HCT116 (cell line): ENCODE measurements at regions not wholly inside any gene's neighbourhood (a gene's known extent, or its start where the extent isn't known, plus 50 kb on each side); places are given as distances from the start of the nearest gene placed in this dataset.

ENCODE experiments used
- ATAC-seq: fragments of 200-7000 bp; cut with Tn5 transposase; 2 replicates; pipeline ENCODE4 v1.9.1; 2020; ENCODE audit warnings: mild to moderate bottlenecking, moderate library complexity
- BruUV-seq: library from RNA; stranded (reverse); fragments of 400-500 nt; replicated peaks from 2 replicates; lab custom pipeline; 2021; lab: Mats Ljungman, UMichigan
- CTCF ChIA-PET: fragments of 300-600 bp; sonication (Branson Sonifier 250); formaldehyde crosslinking; loops from one replicate; lab custom pipeline; 2021; ENCODE audit warnings: antibody characterized with exemption; lab: Charles Lee
- POLR2A ChIA-PET: fragments of 300-600, 350-600 bp; sonication (Branson Sonifier 250); formaldehyde crosslinking; loops from one replicate; lab custom pipeline; 2021; ENCODE audit warnings: antibody characterized with exemption; lab: Charles Lee
- RAD21 ChIA-PET, 2 experiments: fragments of 300-600 bp; sonication (Branson Sonifier 250); formaldehyde crosslinking; loops; one replicate each; lab custom pipeline; 2023; ENCODE audit warnings: low total read pairs in 2 of 2; ENCODE audit not compliant: uncharacterized antibody in 2 of 2, unreplicated experiment in 2 of 2, low non-redundant PET in 1 of 2; lab: Charles Lee
- DNase-seq: peaks from one replicate; pipeline ENCODE4 v3.0.0-alpha.2; 2010; ENCODE audit warnings: low read depth, low spot score
- H2AFZ ChIP-seq: fragments of 200-600 bp; shearing (Covaris generic), sonication (generic); 2 replicates; pipeline ENCODE4 v1.6.1; 2017; ENCODE audit warnings: low read depth, mixed run types, mixed read lengths, antibody characterized with exemption, low read length; ENCODE audit not compliant: poor library complexity, severe bottlenecking
- H3K27ac ChIP-seq: 2 replicates; pipeline ENCODE4 v1.5.1; 2012; ENCODE audit warnings: low read depth, low read length
- H3K27me3 ChIP-seq: fragments of 200-600 bp; sonication (generic); 2 replicates; pipeline ENCODE4 v1.6.1; 2016; ENCODE audit warnings: mixed run types, low read length, mixed read lengths; ENCODE audit not compliant: insufficient read depth
- H3K36me3 ChIP-seq, 2 experiments: fragments of 200-500 bp in 1 of 2; fragments of 200-600 bp in 1 of 2; sonication (Bioruptor generic) in 1 of 2; sonication (generic) in 1 of 2; 2 replicates each; pipeline versions ENCODE4 v1.5.1 to v1.6.1; 2014 to 2016; ENCODE audit warnings: low read length in 2 of 2, inconsistent platforms in 1 of 2, mixed read lengths in 1 of 2, mixed run types in 1 of 2; ENCODE audit not compliant: insufficient read depth in 2 of 2, control insufficient read depth in 1 of 2
- H3K4me1 ChIP-seq, 2 experiments: fragments of 200-600 bp in 1 of 2; sonication (generic) in 1 of 2; 2 replicates each; pipeline versions ENCODE4 v1.5.1 to v1.6.1; 2012 to 2017; ENCODE audit warnings: low read length in 2 of 2, inconsistent platforms in 1 of 2, mild to moderate bottlenecking in 1 of 2, mixed read lengths in 1 of 2, mixed run types in 1 of 2, moderate library complexity in 1 of 2; ENCODE audit not compliant: insufficient read depth in 2 of 2, control insufficient read depth in 1 of 2
- H3K4me2 ChIP-seq: fragments of 200-600 bp; sonication (generic); 2 replicates; pipeline ENCODE4 v1.6.1; 2017; ENCODE audit warnings: mixed run types, low read length, mixed read lengths
- H3K4me3 ChIP-seq, 2 experiments: fragments of 200-600 bp in 1 of 2; sonication (generic) in 1 of 2; replicated peaks in 1 of 2; 2 replicates each; pipeline ENCODE4 v1.5.1; 2011 to 2016; ENCODE audit warnings: low read length in 2 of 2, control low read depth in 1 of 2, low read depth in 1 of 2, mild to moderate bottlenecking in 1 of 2, mixed read lengths in 1 of 2, mixed run types in 1 of 2
- H3K79me2 ChIP-seq: fragments of 200-600 bp; sonication (generic); 2 replicates; pipeline ENCODE4 v1.6.1; 2017; ENCODE audit warnings: mild to moderate bottlenecking, mixed run types, low read length, moderate library complexity, mixed read lengths; ENCODE audit not compliant: insufficient read depth
- H3K9ac ChIP-seq: fragments of 200-600 bp; sonication (generic); 2 replicates; pipeline ENCODE4 v1.6.1; 2016; ENCODE audit warnings: low read length, mixed read lengths
- H3K9me2 ChIP-seq: fragments of 200-600 bp; sonication (generic), shearing (Covaris generic); 2 replicates; pipeline ENCODE4 v1.6.1; 2017; ENCODE audit warnings: mixed run types, mild to moderate bottlenecking, moderate library complexity; ENCODE audit not compliant: insufficient read depth
- H3K9me3 ChIP-seq, 2 experiments: fragments of 200-500 bp in 1 of 2; fragments of 200-600 bp in 1 of 2; sonication (Bioruptor generic) in 1 of 2; sonication (generic) in 1 of 2; 2 replicates each; pipeline ENCODE4 v1.6.1; 2014 to 2017; ENCODE audit warnings: low read length in 2 of 2, mixed read lengths in 2 of 2, inconsistent platforms in 1 of 2, low read depth in 1 of 2, mild to moderate bottlenecking in 1 of 2, mixed run types in 1 of 2, moderate library complexity in 1 of 2; ENCODE audit not compliant: control insufficient read depth in 1 of 2, insufficient read depth in 1 of 2
- H4K20me1 ChIP-seq: fragments of 200-600 bp; sonication (generic), shearing (Covaris generic); 2 replicates; pipeline ENCODE4 v1.6.1; 2017; ENCODE audit warnings: mixed run types, mild to moderate bottlenecking, moderate library complexity; ENCODE audit not compliant: insufficient read depth
- ATF3 ChIP-seq: IDR thresholded peaks from 2 replicates; pipeline ENCODE4 v1.6.1; 2012
- EGR1 ChIP-seq: IDR thresholded peaks from 2 replicates; pipeline ENCODE4 v1.6.1; 2012; ENCODE audit warnings: low read depth
- EZH2 ChIP-seq: fragments of 200-600 bp; sonication (generic); IDR thresholded peaks from 2 replicates; pipeline ENCODE4 v1.6.1; 2017; ENCODE audit warnings: antibody characterized with exemption, mixed run types
- EZH2phosphoT487 ChIP-seq: fragments of 200-600 bp; IDR thresholded peaks from 2 replicates; pipeline ENCODE4 v1.6.1; 2018; ENCODE audit warnings: antibody characterized with exemption, borderline replicate concordance
- FOSL1 ChIP-seq: IDR thresholded peaks from 2 replicates; pipeline ENCODE4 v1.6.1; 2012; ENCODE audit warnings: low read depth
- JUND ChIP-seq: IDR thresholded peaks from 2 replicates; pipeline ENCODE4 v1.6.1; 2012
- MAX ChIP-seq: IDR thresholded peaks from 2 replicates; pipeline ENCODE4 v1.6.1; 2012
- POLR2A ChIP-seq: IDR thresholded peaks from 2 replicates; pipeline ENCODE4 v1.7.0; 2011; ENCODE audit warnings: borderline replicate concordance; ENCODE audit not compliant: insufficient read depth, insufficient read length; ENCODE audit errors: extremely low read depth
- POLR2AphosphoS5 ChIP-seq: IDR thresholded peaks from 2 replicates; pipeline ENCODE4 v1.6.1; 2011; ENCODE audit warnings: mild to moderate bottlenecking, low read depth, low read length, moderate library complexity
- RAD21 ChIP-seq: IDR thresholded peaks from 2 replicates; pipeline ENCODE4 v1.6.1; 2012; ENCODE audit warnings: low read depth, mild to moderate bottlenecking
- SRF ChIP-seq: IDR thresholded peaks from 2 replicates; pipeline ENCODE4 v1.6.1; 2012; ENCODE audit warnings: low read depth
- TCF7L2 ChIP-seq: IDR thresholded peaks from 2 replicates; pipeline ENCODE4 v1.7.0; 2011; ENCODE audit warnings: borderline replicate concordance, inconsistent platforms; ENCODE audit not compliant: insufficient read depth, insufficient read length; ENCODE audit errors: extremely low read depth
- YY1 ChIP-seq: IDR thresholded peaks from 2 replicates; pipeline ENCODE4 v1.6.1; 2011; ENCODE audit warnings: low read length, low read depth, moderate library complexity, mild to moderate bottlenecking; ENCODE audit not compliant: insufficient replicate concordance; ENCODE audit errors: extremely low read depth
- ZBTB33 ChIP-seq: IDR thresholded peaks from 2 replicates; pipeline ENCODE4 v1.6.1; 2011; ENCODE audit warnings: mild to moderate bottlenecking, low read length, moderate library complexity; ENCODE audit not compliant: insufficient replicate concordance; ENCODE audit errors: extremely low read depth
- ZFX ChIP-seq: fragments of 450-650 bp; IDR thresholded peaks from 2 replicates; pipeline ENCODE4 v1.6.1; 2017
- intact Hi-C: fragments of 100-400 bp; cut with micrococcal nuclease; formaldehyde crosslinking; loops from 2 replicates; pipeline ENCODE4 v1.10.0; 2022
- TF ChIP-seq, protein P1 (sequence below), 3 experiments: fragments of 200-600 bp in 1 of 3; sonication (generic) in 1 of 3; IDR thresholded peaks in 2 of 3; conservative IDR thresholded peaks in 1 of 3; 2 replicates each; pipeline ENCODE4 v1.5.1; 2012 to 2017; ENCODE audit warnings: low read depth in 2 of 3, low read length in 2 of 3, antibody characterized with exemption in 1 of 3, borderline replicate concordance in 1 of 3, control low read depth in 1 of 3, mild to moderate bottlenecking in 1 of 3, mixed read lengths in 1 of 3, mixed run types in 1 of 3, moderate library complexity in 1 of 3; ENCODE audit not compliant: insufficient read depth in 1 of 3
- TF ChIP-seq, protein P2 (sequence below): IDR thresholded peaks from 2 replicates; pipeline ENCODE4 v1.6.1; 2012; ENCODE audit warnings: low read depth

DNA sequence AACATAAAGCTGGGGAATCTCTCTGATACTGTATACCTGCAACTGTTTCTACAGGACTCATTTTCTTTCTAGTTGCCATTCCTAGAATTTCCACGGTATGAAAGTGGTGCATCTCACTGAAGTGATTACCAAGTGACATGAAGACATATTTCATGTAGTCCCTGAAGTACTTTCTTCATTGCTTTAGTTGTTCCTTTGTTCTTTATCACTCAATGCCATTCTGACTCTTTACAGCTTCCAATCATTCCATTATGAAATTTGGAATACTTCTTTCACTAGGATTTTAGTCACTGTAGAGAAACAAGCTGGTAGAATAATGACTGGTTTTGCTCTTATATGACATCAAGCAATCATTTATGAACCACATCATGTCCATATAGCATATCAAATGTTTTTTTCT lies 645.1 kb downstream of the CDH18 start:
- H3K4me1 ChIP-seq: no peaks in the 10 kb centered on the region
- H3K4me2 ChIP-seq: no peak overlapping the region
- H3K79me2 ChIP-seq: no peaks in the 10 kb centered on the region
- H2AFZ ChIP-seq: no peak overlapping the region
- no TSS peak for BruUV-seq
- H3K9me2 ChIP-seq: no peaks in the 10 kb centered on the region
- DNase-seq: no peak
- no peak for TF ChIP-seq JUND
- TF ChIP-seq YY1: no peak
- no peak for TF ChIP-seq EZH2phosphoT487
- TF ChIP-seq EZH2: no peak
- TF ChIP-seq ATF3: no peak
- no peak for TF ChIP-seq FOSL1
- TF ChIP-seq POLR2A: no peak
- TF ChIP-seq, protein P1, sequence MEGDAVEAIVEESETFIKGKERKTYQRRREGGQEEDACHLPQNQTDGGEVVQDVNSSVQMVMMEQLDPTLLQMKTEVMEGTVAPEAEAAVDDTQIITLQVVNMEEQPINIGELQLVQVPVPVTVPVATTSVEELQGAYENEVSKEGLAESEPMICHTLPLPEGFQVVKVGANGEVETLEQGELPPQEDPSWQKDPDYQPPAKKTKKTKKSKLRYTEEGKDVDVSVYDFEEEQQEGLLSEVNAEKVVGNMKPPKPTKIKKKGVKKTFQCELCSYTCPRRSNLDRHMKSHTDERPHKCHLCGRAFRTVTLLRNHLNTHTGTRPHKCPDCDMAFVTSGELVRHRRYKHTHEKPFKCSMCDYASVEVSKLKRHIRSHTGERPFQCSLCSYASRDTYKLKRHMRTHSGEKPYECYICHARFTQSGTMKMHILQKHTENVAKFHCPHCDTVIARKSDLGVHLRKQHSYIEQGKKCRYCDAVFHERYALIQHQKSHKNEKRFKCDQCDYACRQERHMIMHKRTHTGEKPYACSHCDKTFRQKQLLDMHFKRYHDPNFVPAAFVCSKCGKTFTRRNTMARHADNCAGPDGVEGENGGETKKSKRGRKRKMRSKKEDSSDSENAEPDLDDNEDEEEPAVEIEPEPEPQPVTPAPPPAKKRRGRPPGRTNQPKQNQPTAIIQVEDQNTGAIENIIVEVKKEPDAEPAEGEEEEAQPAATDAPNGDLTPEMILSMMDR (IDR thresholded peaks at IDR 0.05 in 2 of 3, conservative IDR thresholded peaks at IDR 0.05 in 1 of 3; ENCODE audit: borderline replicate concordance in 1 of 3, insufficient read depth in 1 of 3, low read depth in 2 of 3, low read length in 2 of 3): no peak
- TF ChIP-seq TCF7L2: no peak
- no peak for TF ChIP-seq SRF
- TF ChIP-seq RAD21: no peak
- TF ChIP-seq, protein P2, sequence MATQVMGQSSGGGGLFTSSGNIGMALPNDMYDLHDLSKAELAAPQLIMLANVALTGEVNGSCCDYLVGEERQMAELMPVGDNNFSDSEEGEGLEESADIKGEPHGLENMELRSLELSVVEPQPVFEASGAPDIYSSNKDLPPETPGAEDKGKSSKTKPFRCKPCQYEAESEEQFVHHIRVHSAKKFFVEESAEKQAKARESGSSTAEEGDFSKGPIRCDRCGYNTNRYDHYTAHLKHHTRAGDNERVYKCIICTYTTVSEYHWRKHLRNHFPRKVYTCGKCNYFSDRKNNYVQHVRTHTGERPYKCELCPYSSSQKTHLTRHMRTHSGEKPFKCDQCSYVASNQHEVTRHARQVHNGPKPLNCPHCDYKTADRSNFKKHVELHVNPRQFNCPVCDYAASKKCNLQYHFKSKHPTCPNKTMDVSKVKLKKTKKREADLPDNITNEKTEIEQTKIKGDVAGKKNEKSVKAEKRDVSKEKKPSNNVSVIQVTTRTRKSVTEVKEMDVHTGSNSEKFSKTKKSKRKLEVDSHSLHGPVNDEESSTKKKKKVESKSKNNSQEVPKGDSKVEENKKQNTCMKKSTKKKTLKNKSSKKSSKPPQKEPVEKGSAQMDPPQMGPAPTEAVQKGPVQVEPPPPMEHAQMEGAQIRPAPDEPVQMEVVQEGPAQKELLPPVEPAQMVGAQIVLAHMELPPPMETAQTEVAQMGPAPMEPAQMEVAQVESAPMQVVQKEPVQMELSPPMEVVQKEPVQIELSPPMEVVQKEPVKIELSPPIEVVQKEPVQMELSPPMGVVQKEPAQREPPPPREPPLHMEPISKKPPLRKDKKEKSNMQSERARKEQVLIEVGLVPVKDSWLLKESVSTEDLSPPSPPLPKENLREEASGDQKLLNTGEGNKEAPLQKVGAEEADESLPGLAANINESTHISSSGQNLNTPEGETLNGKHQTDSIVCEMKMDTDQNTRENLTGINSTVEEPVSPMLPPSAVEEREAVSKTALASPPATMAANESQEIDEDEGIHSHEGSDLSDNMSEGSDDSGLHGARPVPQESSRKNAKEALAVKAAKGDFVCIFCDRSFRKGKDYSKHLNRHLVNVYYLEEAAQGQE: no peak
- TF ChIP-seq EGR1: no peak
- TF ChIP-seq MAX: no peak
- no peak for TF ChIP-seq ZBTB33
- TF ChIP-seq POLR2AphosphoS5: no peak
- no peak for TF ChIP-seq ZFX
- intact Hi-C loops: no loop called here
- H3K4me3 ChIP-seq: no peak overlapping the region
- no peaks in the 10 kb centered on the region for H3K36me3 ChIP-seq
- H4K20me1 ChIP-seq: no peaks in the 10 kb centered on the region
- RAD21 ChIA-PET: no interaction called here
- no peak overlapping the region for H3K27ac ChIP-seq
- ATAC-seq: no peak
- H3K9me3 ChIP-seq: peaks cover 0 to 6% of the 10 kb centered on the region in 2 experiments; a peak in 3 of 4 replicates
- no peak overlapping the region for H3K9ac ChIP-seq
- POLR2A ChIA-PET: no interaction called here
- H3K27me3 ChIP-seq: no peaks in the 10 kb centered on the region
- CTCF ChIA-PET: no interaction called here
